HepG2 (cell line): ENCODE measurements at regions not wholly inside any gene's neighbourhood (a gene's known extent, or its start where the extent isn't known, plus 50 kb on each side); places are given as distances from the start of the nearest gene placed in this dataset.

ENCODE experiments used
- ATAC-seq: fragments of 200-7000 bp; cut with Tn5 transposase; 3 replicates; pipeline ENCODE4 v1.9.1; 2020; ENCODE audit warnings: mild to moderate bottlenecking, moderate library complexity
- BruUV-seq: library from RNA; stranded (reverse); fragments of 400-500 nt; replicated peaks from 2 replicates; lab custom pipeline; 2021; lab: Mats Ljungman, UMichigan
- CTCF ChIA-PET: fragments of 300-600 bp; formaldehyde crosslinking; extraction: SDS; loops from one replicate; lab custom pipeline; 2021; ENCODE audit warnings: low total read pairs, inconsistent platforms, low intra/inter-chr PET ratio; lab: Yijun Ruan, JAX
- POLR2A ChIA-PET: fragments of 350-600 bp; sonication (Branson Sonifier 250); formaldehyde crosslinking; loops from one replicate; lab custom pipeline; 2020; ENCODE audit warnings: antibody characterized with exemption, inconsistent platforms; lab: Yijun Ruan, JAX
- DNase-seq: peaks from one replicate; pipeline ENCODE4 v3.0.0-alpha.2; 2015; ENCODE audit warnings: low spot score
- FAIRE-seq: peaks from 3 replicates; lab custom pipeline; 2011; peaks lifted over from hg19 to GRCh38; lab: Jason Lieb, UNC
- H2AFZ ChIP-seq: one replicate; pipeline ENCODE4 v1.6.1; 2011; ENCODE audit warnings: low read length, inconsistent platforms
- H3K27ac ChIP-seq: fragments of 300-600 bp; 3 replicates; pipeline ENCODE4 v1.8.0; 2011; ENCODE audit warnings: mixed run types, mild to moderate bottlenecking, mixed read lengths, low read length, inconsistent platforms; ENCODE audit not compliant: insufficient read depth; ENCODE audit errors: extremely low read length
- H3K27me3 ChIP-seq, 2 experiments: fragments of 200-600 bp in 1 of 2; 2 replicates in 1 of 2; 3 replicates in 1 of 2; pipeline versions ENCODE4 v1.6.0 to v1.8.0; 2011; ENCODE audit warnings: low read length in 2 of 2, mild to moderate bottlenecking in 2 of 2, moderate library complexity in 2 of 2, inconsistent platforms in 1 of 2; ENCODE audit not compliant: insufficient read depth in 2 of 2, control insufficient read depth in 1 of 2
- H3K36me3 ChIP-seq, 2 experiments: fragments of 200-600 bp in 1 of 2; replicated peaks in 1 of 2; 2 replicates in 1 of 2; 3 replicates in 1 of 2; pipeline versions ENCODE4 v1.5.1 to v1.8.0; 2011; ENCODE audit warnings: low read length in 2 of 2, inconsistent platforms in 1 of 2; ENCODE audit not compliant: insufficient read depth in 2 of 2, control insufficient read depth in 1 of 2
- H3K4me1 ChIP-seq: 2 replicates; pipeline ENCODE4 v1.5.1; 2012; ENCODE audit warnings: low read length, inconsistent platforms; ENCODE audit not compliant: insufficient read depth
- H3K4me2 ChIP-seq: 2 replicates; pipeline ENCODE4 v1.6.0; 2011; ENCODE audit warnings: low read depth, low read length, inconsistent platforms
- H3K4me3 ChIP-seq, 3 experiments: fragments of 200-600 bp in 1 of 3; sonication (generic), shearing (Covaris generic) in 1 of 3; replicated peaks in 1 of 3; 2 replicates each; pipeline ENCODE4 v1.5.1; 2011 to 2016; ENCODE audit warnings: low read length in 3 of 3, inconsistent platforms in 2 of 3, low read depth in 2 of 3, mild to moderate bottlenecking in 2 of 3, control low read depth in 1 of 3, mixed read lengths in 1 of 3; ENCODE audit not compliant: insufficient read depth in 1 of 3
- H3K79me2 ChIP-seq: one replicate; pipeline ENCODE4 v1.6.1; 2011; ENCODE audit warnings: low read length, inconsistent platforms; ENCODE audit not compliant: insufficient read depth
- H3K9ac ChIP-seq: 2 replicates; pipeline ENCODE4 v1.6.0; 2011; ENCODE audit warnings: mild to moderate bottlenecking, low read depth, low read length, inconsistent platforms; ENCODE audit not compliant: insufficient read depth
- H3K9me3 ChIP-seq: 2 replicates; pipeline ENCODE4 v1.5.1; 2012; ENCODE audit warnings: mild to moderate bottlenecking, low read length
- H4K20me1 ChIP-seq: 2 replicates; pipeline ENCODE4 v1.6.0; 2011; ENCODE audit warnings: inconsistent platforms, mild to moderate bottlenecking, low read length, moderate library complexity; ENCODE audit not compliant: insufficient read depth
- ATAD3A ChIP-seq: sonication (generic); formaldehyde crosslinking; IDR thresholded peaks from 2 replicates; pipeline ENCODE4 v1.4.0; 2020; ENCODE audit warnings: missing genetic modification reagents
- CCDC6 ChIP-seq: sonication (generic); formaldehyde crosslinking; IDR thresholded peaks from 2 replicates; pipeline ENCODE4 v1.8.1; 2022; ENCODE audit warnings: mild to moderate bottlenecking, missing genetic modification reagents, moderate library complexity
- CREB1 ChIP-seq, 2 experiments: fragments of 450-650 bp in 1 of 2; IDR thresholded peaks; 2 replicates each; pipeline ENCODE4 v1.6.1; 2016 to 2017; ENCODE audit warnings: control low read depth in 1 of 2, mild to moderate bottlenecking in 1 of 2, missing compliant biosample characterization in 1 of 2, missing genetic modification characterization in 1 of 2
- CREB3 ChIP-seq: sonication (generic); formaldehyde crosslinking; IDR thresholded peaks from 2 replicates; pipeline ENCODE4 v1.5.0; 2020; ENCODE audit warnings: missing genetic modification reagents
- FOXK1 ChIP-seq: sonication (generic); formaldehyde crosslinking; IDR thresholded peaks from 2 replicates; pipeline ENCODE4 v1.4.0; 2020; ENCODE audit warnings: low read depth, missing genetic modification reagents, borderline replicate concordance
- NFE2 ChIP-seq: sonication (generic); formaldehyde crosslinking; IDR thresholded peaks from 2 replicates; pipeline ENCODE4 v1.4.0; 2020; ENCODE audit warnings: missing genetic modification reagents
- ZFP62 ChIP-seq: sonication (generic); formaldehyde crosslinking; IDR thresholded peaks from 2 replicates; pipeline ENCODE4 v1.4.0; 2020; ENCODE audit warnings: missing genetic modification reagents
- ZFX ChIP-seq: sonication (generic); formaldehyde crosslinking; IDR thresholded peaks from 2 replicates; pipeline ENCODE4 v1.4.0; 2020; ENCODE audit warnings: mild to moderate bottlenecking, low read depth, missing genetic modification reagents, moderate library complexity
- ZKSCAN5 ChIP-seq: sonication (generic); formaldehyde crosslinking; IDR thresholded peaks from 2 replicates; pipeline ENCODE4 v1.5.1; 2020; ENCODE audit warnings: mild to moderate bottlenecking, missing genetic modification reagents
- ZNF407 ChIP-seq: sonication (generic); formaldehyde crosslinking; IDR thresholded peaks from one replicate; pipeline ENCODE4 v1.5.1; 2020; ENCODE audit warnings: mild to moderate bottlenecking, missing genetic modification reagents; ENCODE audit errors: not compliant biosample characterization
- ZNF563 ChIP-seq: sonication (generic); formaldehyde crosslinking; IDR thresholded peaks from 2 replicates; pipeline ENCODE4 v1.8.0; 2022; ENCODE audit warnings: mild to moderate bottlenecking, moderate library complexity, missing genetic modification reagents
- ZNF619 ChIP-seq: sonication (generic); formaldehyde crosslinking; IDR thresholded peaks from 2 replicates; pipeline ENCODE4 v1.4.0; 2020; ENCODE audit warnings: mild to moderate bottlenecking, missing genetic modification reagents
- ZNF782 ChIP-seq: sonication (generic); formaldehyde crosslinking; IDR thresholded peaks from 2 replicates; pipeline ENCODE4 v1.4.0; 2020; ENCODE audit warnings: missing genetic modification reagents, mild to moderate bottlenecking, borderline replicate concordance
- ZNF879 ChIP-seq: sonication (generic); formaldehyde crosslinking; IDR thresholded peaks from 2 replicates; pipeline ENCODE4 v1.8.1; 2023; ENCODE audit warnings: missing genetic modification reagents
- WGBS: methylation state at CpG from one replicate; pipeline ENCODE4 v1.1.6; 2017; ENCODE audit warnings: low lambda C conversion rate; 5-methylcytosine and 5-hydroxymethylcytosine counted together
- in situ Hi-C: cut with HindIII; loops from 2 replicates; pipeline ENCODE4 v1.10.0; 2017; ENCODE audit warnings: low pct_unique_long_range_greater_than_20kb; ENCODE audit not compliant: extremely low pct_ligation_motif_present
- intact Hi-C: fragments of 100-400 bp; cut with micrococcal nuclease; formaldehyde crosslinking; loops from one replicate; pipeline ENCODE4 v1.10.0; 2022; ENCODE audit not compliant: unreplicated experiment

- WGBS, result 6% methylated on average over 3 of the region's 3 CpGs
- no peak overlapping the region for H3K4me2 ChIP-seq
- no peaks in the 10 kb centered on the region for H4K20me1 ChIP-seq
- no peak overlapping the region for H3K9ac ChIP-seq
- no peaks in the 10 kb centered on the region for H3K36me3 ChIP-seq
- no peaks in the 10 kb centered on the region for H3K79me2 ChIP-seq
- no peak overlapping the region for H2AFZ ChIP-seq
- BruUV-seq, result no TSS peak
- DNase-seq (no peak), ATAC-seq (no peak), FAIRE-seq (no peak)
- peaks cover 59% of the 10 kb centered on the region for H3K9me3 ChIP-seq
- no peaks in the 10 kb centered on the region for H3K27me3 ChIP-seq
- in situ Hi-C loops, result no loop called here
- intact Hi-C loops, result no loop called here
- CTCF ChIA-PET, result no interaction called here
- H3K27ac ChIP-seq, result no peak overlapping the region
- POLR2A ChIA-PET, result no interaction called here
- no peaks in the 10 kb centered on the region for H3K4me1 ChIP-seq
- H3K4me3 ChIP-seq, result no peak overlapping the region
- TF ChIP-seq NFE2 (CRISPR knock-in tag), result no peak
- no peak for TF ChIP-seq ATAD3A (CRISPR knock-in tag)
- no peak for TF ChIP-seq ZNF619
- no peak for TF ChIP-seq ZNF879 (CRISPR knock-in tag)
- TF ChIP-seq ZNF782, result no peak
- no peak for TF ChIP-seq ZKSCAN5 (CRISPR knock-in tag)
- TF ChIP-seq ZFX (CRISPR knock-in tag), result no peak
- TF ChIP-seq FOXK1, result no peak
- TF ChIP-seq ZNF563 (CRISPR knock-in tag), result no peak
- TF ChIP-seq ZFP62, result no peak
- no peak for TF ChIP-seq CREB1 (IDR thresholded peaks at IDR 0.05)
- no peak for TF ChIP-seq CREB1 (CRISPR knock-in tag; IDR thresholded peaks at IDR 0.05)
- TF ChIP-seq CREB3 (CRISPR knock-in tag), result no peak
- no peak for TF ChIP-seq CCDC6 (CRISPR knock-in tag)
- TF ChIP-seq ZNF407 (CRISPR knock-in tag), result no peak
These were observed 302.3 kb upstream of the TMEM132C start for GRCh38 chr12:127964717-127965116.
